ENCODE measurements at regions not wholly inside any gene's neighbourhood (a gene's known extent, or its start where the extent isn't known, plus 50 kb on each side); places are given as distances from the start of the nearest gene placed in this dataset.

- Histone ChIP-seq H3K4me1 (ENCODE audit: insufficient read depth) (no peaks in the 10 kb centered on the region), H3K4me3 (no peak overlapping the region), H4K20me1 (ENCODE audit: insufficient read depth, poor library complexity, severe bottlenecking) (no peaks in the 10 kb centered on the region), H3K9me2 (replicated peaks; ENCODE audit: insufficient read depth) (no peaks in the 10 kb centered on the region), H3K27ac (no peak overlapping the region), H3K9me3 (ENCODE audit: low read depth) (no peaks in the 10 kb centered on the region), H3K36me3 (replicated peaks; ENCODE audit: insufficient read depth, low read depth) (no peaks in the 10 kb centered on the region), H3K4me2 (no peak overlapping the region), H3K27me3 (no peaks in the 10 kb centered on the region), H2AFZ (no peak overlapping the region), H3K79me2 (no peaks in the 10 kb centered on the region)
- 47% methylated on average over 1 of the region's 1 CpG for WGBS (ENCODE audit: low lambda C conversion rate, missing lambda C conversion rate)
- no peak for DNase-seq (ENCODE audit: low spot score)
- TF ChIP-seq EZH2 (IDR thresholded peaks at IDR 0.05; ENCODE audit: borderline replicate concordance) (no peak), CTCF (IDR thresholded peaks at IDR 0.05; ENCODE audit: poor library complexity) (no peak), EZH2phosphoT487 (IDR thresholded peaks at IDR 0.05; ENCODE audit: low read depth, severe bottlenecking, unreplicated experiment) (no peak)
Measured at GRCh38 chr5:149438711-149439132, 59.6 kb upstream of the IL17B start.

DNA sequence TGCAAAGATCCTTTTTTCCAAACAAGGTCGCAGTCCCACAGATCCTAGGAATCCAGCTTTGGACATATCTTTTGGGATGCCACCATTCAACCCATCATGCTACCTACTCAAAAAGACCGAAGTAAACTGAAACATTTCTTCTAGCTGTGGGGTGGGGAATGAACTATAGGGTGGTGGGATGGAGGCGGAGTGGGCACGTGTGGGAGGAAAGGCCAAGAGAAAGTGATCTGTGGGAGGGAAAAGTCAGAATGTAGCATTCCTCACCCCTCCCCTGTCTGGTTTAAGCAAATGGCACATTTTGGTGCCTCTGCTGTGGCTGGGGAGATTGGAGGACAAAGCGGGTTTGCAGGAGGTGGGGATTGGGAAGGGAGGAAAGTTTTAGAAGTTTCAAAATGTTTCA lies 59.2 kb upstream of the IL17B start:
- Histone ChIP-seq H2AFZ (no peak overlapping the region), H4K20me1 (ENCODE audit: insufficient read depth, poor library complexity, severe bottlenecking) (no peaks in the 10 kb centered on the region), H3K36me3 (replicated peaks; ENCODE audit: insufficient read depth, low read depth) (no peaks in the 10 kb centered on the region), H3K4me3 (no peak overlapping the region), H3K27me3 (no peaks in the 10 kb centered on the region), H3K9me3 (ENCODE audit: low read depth) (no peaks in the 10 kb centered on the region), H3K9me2 (replicated peaks; ENCODE audit: insufficient read depth) (no peaks in the 10 kb centered on the region), H3K79me2 (no peaks in the 10 kb centered on the region), H3K4me1 (ENCODE audit: insufficient read depth) (no peaks in the 10 kb centered on the region), H3K27ac (no peak overlapping the region), H3K4me2 (no peak overlapping the region)
- TF ChIP-seq EZH2 (IDR thresholded peaks at IDR 0.05; ENCODE audit: borderline replicate concordance) (no peak), CTCF (IDR thresholded peaks at IDR 0.05; ENCODE audit: poor library complexity) (no peak), EZH2phosphoT487 (IDR thresholded peaks at IDR 0.05; ENCODE audit: low read depth, severe bottlenecking, unreplicated experiment) (no peak)
- WGBS (ENCODE audit: low lambda C conversion rate, missing lambda C conversion rate), result 87% methylated on average over 5 of the region's 5 CpGs
- no peak for DNase-seq (ENCODE audit: low spot score)

GRCh38 chr5:149437391-149438040 lies 58.4 kb upstream of the IL17B start:
- Histone ChIP-seq H3K9me2 (replicated peaks; ENCODE audit: insufficient read depth) (no peaks in the 10 kb centered on the region), H3K27me3 (no peaks in the 10 kb centered on the region), H3K4me3 (no peak overlapping the region), H3K79me2 (no peaks in the 10 kb centered on the region), H3K27ac (no peak overlapping the region), H3K36me3 (replicated peaks; ENCODE audit: insufficient read depth, low read depth) (no peaks in the 10 kb centered on the region), H3K4me1 (ENCODE audit: insufficient read depth) (no peaks in the 10 kb centered on the region), H2AFZ (no peak overlapping the region), H3K9me3 (ENCODE audit: low read depth) (no peaks in the 10 kb centered on the region), H3K4me2 (no peak overlapping the region), H4K20me1 (ENCODE audit: insufficient read depth, poor library complexity, severe bottlenecking) (no peaks in the 10 kb centered on the region)
- 80% methylated on average over 10 of the region's 10 CpGs for WGBS (ENCODE audit: low lambda C conversion rate, missing lambda C conversion rate)
- DNase-seq (ENCODE audit: low spot score), result no peak
- no peak for TF ChIP-seq EZH2phosphoT487 (IDR thresholded peaks at IDR 0.05; ENCODE audit: low read depth, severe bottlenecking, unreplicated experiment)

GRCh38 chr5:149435660-149436059 lies 56.6 kb upstream of the IL17B start:
- Histone ChIP-seq H3K36me3 (replicated peaks; ENCODE audit: insufficient read depth, low read depth) (no peaks in the 10 kb centered on the region), H3K27me3 (no peaks in the 10 kb centered on the region), H2AFZ (no peak overlapping the region), H3K9me2 (replicated peaks; ENCODE audit: insufficient read depth) (no peaks in the 10 kb centered on the region), H3K27ac (peak overlapping the region; percentile 26), H3K4me1 (ENCODE audit: insufficient read depth) (no peaks in the 10 kb centered on the region), H3K9me3 (ENCODE audit: low read depth) (no peaks in the 10 kb centered on the region), H4K20me1 (ENCODE audit: insufficient read depth, poor library complexity, severe bottlenecking) (no peaks in the 10 kb centered on the region), H3K79me2 (no peaks in the 10 kb centered on the region), H3K4me2 (no peak overlapping the region), H3K4me3 (no peak overlapping the region)
- TF ChIP-seq CTCF (IDR thresholded peaks at IDR 0.05; ENCODE audit: poor library complexity) (no peak), EZH2 (IDR thresholded peaks at IDR 0.05; ENCODE audit: borderline replicate concordance) (no peak), EZH2phosphoT487 (IDR thresholded peaks at IDR 0.05; ENCODE audit: low read depth, severe bottlenecking, unreplicated experiment) (no peak)
- no peak for DNase-seq (ENCODE audit: low spot score)
